HG03521 (cell line): ENCODE measurements at regions not wholly inside any gene's neighbourhood (a gene's known extent, or its start where the extent isn't known, plus 50 kb on each side); places are given as distances from the start of the nearest gene placed in this dataset.
"Not testable (repeated sequence)": the region's sequence is repeated elsewhere in the genome, so short reads cannot be mapped to it uniquely, and the experiment has no call there.

ENCODE experiments used
- ATAC-seq: cut with Tn5 transposase; IDR thresholded peaks from one replicate; pipeline ENCODE4 v1.9.1; 2021; ENCODE audit warnings: mild to moderate bottlenecking, moderate library complexity; ENCODE audit not compliant: unreplicated experiment

DNA sequence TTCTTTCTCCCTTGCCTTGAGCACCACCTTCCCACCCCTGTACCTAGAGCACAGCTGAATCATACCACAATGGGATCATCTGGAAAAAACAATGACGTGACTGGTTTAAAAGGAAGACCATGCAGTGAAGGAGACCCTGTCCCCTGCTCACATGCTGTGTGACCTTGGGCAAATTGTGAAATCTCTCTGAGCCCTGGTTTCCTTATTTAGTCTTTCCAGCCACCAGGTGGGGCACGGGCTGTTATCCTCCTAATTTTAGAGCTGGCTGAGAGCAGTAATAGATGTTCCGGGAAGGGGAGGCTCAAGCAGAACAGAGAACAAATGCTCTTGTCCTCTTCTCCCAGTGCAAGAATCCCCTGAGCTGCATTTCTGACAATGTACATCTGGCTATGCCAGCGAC lies 198.3 kb downstream of the RPS24 start:
- no peak for ATAC-seq

DNA sequence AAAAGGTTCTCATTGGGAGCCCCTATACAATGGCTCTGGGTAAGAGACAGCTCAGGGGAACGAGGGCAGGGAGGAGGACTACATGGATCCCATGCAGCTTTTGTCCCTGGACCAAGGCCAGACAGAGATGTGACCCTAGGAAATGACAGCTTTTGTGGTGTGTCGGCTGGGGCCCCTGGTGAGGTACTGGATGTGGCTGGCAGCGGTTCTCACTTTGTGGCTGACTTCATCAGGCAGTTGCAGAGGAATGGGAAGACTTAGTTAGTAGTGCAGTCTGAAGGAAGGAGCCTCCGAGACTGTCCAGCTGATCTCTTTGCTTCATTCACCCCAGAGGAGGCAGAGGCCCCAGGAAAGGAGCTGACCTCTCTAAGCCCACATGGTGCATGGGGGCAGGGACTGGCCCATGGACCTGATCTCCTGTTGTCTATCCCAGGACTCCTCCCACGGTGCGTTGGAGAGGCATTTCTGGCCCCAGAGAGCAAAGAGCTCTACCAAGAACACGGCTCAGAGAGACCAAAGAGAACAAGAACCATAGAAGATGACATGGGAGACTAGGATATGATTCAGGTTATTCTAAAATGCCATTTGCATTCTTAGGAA lies 202.9 kb downstream of the RPS24 start:
- ATAC-seq = no peak

DNA sequence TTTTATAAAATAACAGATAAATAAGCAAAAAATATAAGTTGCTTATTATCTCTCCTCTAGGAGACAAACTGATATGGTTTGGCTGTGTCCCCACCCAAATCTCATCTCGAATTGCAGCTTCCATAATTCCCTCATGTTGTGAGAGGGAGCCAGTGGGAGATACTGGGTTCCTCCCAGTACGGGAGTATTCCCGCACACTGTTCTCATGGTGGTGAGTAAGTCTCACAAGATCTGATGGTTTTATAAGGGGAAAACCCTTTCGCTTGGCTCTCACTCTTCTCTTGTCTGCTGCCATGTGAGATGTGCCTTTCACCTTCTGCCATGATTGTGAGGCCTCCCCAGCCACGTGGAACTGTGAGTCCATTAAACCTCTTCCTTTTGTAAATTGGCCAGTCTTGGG lies 204.3 kb downstream of the RPS24 start:
- not testable (repeated sequence) for ATAC-seq

DNA sequence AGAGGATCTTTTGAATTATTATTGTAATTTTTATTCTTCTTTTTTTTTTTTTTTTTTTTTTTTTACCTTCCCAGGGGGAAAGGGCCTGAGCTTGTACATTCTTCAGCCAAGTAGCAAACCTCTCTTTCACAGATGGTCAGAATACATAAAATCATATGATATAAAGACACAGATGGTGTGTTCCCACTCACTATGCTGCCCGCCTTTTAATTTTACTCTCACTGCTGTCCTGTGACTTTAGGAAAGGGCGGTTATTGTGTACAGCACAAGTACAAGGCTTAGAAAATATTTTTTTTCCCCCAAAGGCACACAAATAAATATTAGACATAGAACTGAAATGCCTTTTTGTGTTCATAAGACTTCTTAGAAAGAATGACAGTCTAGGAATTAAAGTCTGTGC lies 213.6 kb downstream of the RPS24 start:
- no peak for ATAC-seq

DNA sequence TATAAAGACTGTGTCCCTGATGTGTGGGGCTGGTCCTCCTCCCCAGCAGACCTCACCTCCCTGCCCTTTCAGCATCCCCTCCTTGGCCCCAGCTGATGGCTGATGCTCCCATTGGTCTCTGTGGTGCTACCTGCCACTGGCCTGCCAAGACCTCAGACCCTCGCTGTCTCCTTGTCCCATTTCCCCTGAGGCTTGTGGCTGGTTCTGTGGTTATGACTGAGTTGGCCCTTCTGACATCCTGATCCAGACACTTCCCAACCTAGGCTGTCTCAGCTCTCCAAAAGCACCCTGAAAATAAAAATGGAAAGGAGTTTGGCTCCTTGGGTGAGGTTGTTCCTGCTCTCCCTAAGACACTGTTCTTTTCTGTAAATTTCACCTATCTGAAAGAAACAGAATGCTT lies 214.2 kb downstream of the RPS24 start:
- no peak for ATAC-seq

DNA sequence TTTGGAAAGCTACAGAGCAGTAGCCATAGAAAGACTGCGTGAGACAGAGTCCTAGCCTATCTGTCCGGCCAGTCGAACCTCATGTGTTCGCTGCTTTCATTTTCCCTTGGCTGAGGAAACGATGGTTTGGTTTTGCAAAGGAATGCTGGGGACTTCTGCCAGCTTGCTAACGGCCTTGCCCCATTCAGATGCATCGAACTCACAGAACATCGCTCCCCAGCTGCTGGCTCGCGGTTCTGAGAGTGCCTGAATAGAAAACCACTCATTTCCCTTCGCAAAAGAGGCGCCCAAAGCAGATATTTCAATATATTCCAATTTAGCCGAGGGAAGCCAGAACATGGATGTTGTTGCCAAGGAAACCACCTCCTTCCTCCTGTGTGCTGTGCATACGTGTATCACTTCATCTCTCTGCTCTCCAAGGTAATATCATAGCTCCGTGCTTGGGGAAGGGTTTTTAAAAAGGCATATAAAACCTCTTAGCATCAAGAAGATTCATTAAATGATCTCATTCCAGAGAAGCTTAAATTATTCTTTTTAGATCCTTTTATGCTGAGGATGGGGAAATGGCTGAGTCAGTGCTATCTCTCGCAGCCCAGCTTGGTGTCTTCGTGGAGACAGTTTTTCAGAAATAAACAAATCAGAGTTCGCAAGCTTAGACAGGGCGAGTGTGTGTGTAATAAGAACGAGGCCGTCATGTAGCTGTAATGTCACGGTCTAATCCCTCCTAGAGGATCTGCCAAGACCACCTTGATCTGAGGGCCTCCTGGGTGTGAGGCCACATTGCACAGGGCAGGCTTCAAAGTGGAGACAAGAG lies 215.2 kb downstream of the RPS24 start:
- ATAC-seq = no peak

DNA sequence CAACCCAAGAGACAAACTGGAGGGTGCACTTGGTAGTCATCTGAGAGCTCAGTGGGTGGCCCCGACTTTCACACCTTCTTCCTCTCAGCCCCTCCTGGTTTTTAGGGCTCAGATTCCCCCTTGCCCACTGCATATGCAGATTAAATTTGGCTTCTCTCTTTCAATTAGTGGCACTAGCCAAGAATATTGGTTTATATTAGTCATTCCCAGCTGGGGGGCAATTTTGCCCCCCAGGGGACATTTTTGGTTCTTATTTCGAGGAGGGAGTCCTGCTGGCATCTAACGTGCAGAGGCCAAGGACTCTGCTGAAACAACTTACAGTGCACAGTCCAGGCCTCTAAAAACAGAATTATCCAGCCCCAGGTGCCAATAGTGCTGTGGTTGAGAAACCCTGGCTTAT lies 216.0 kb downstream of the RPS24 start:
- ATAC-seq = no peak

DNA sequence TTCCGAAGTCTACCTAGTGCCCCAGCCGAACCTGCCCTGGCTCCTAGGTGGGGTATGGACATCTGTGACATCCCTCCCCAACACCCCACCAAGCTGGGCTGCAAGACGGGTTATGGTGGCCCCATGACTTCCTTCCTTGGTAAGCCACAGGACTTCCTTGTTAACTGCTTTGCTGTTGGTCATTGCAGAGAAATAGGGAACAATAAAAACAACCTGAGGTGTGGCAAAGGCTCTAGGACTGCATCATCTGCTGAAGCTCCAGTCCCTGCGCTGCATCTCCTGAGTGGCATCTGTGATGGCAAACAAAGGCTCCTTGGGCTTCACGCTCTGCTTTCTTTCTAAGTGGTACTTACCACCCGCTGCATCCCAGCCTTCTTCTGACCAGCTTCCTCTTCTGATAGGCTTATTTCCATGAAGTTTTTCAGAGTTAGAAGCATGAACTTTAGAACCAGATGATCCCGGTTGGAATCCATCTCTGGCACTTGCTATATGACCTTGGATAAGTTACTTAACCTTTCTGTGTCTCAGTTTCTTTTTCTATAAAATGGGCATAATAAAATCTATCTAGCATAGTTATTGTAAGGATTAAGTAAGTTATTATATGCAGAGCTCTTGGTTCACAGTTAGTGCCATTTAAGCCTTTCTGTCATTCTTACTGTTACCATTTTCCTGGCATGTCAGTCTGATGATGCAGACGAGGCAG lies 216.8 kb downstream of the RPS24 start:
- no peak for ATAC-seq

DNA sequence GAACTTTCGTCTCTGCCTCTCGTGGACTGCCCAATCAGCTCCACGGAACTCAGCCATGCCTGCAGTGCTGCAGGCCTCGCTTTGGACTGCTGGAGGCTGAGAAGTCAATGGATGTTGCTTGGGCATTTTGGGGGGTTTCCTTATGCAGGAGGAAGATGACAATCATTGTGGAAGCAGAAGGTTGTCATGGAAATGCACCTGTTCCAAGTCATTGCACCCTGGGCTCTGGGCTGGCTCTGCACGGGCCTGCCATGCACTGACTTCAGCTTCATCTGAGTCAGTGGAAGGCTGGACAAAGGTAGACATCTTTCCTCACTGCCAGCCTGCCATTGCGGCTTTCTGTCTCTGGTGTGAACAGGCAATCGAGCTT lies 217.3 kb downstream of the RPS24 start:
- no peak for ATAC-seq

DNA sequence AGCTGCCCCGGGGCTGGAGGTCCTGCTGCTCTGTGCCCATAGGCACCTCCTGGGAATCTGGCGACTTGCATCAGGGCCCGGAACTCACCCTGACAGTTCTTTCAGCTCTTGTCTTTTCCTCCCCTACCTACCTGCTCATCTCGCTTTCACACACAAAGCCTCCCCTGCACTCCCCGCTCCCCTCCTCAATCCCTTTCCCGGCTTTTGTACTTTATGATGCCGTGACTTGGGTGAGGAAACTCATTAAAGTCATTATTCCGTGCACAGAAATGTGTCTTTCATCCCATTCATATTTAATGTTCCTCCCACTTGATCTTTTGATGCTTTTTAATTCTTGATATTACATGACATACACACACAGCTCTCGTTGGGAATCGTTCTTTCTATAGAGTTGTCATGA lies 218.6 kb downstream of the RPS24 start:
- ATAC-seq = no peak

DNA sequence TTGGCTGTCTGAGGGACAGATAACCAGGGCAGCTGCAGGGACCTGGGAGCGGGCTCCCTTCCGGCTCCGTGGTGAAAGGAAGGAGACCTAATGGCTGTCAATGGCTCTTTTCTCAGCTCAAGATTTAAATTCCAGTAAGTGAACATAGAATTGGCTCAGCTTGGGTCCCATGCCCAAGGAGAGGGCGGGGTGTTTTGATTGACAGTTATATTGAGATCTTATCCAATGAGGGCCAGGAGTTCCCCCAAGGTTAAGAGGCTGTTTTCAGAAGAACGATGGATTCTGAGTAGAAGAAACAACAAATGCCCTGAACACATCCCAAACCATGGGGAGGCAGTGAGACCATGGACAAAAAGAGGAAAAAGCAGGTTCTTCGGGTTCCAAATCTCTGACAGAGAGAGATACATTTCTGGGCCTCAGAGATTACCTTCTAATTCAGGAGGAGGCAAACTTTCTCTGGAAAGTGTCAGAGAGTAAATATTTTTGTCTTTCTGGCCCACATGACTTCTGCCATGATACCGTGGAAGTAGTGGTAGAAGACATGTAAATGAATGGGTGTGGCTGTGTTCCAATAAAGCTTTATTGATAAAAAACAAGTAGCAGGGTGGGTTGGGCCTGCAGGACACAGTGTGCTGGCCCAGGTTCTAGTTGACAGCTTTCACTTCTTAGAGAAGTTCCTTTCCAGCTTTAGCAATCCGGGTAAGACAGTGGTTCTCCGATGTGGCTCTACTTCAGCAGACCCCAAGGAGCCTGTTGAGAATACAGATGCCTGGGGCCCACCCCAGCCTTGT lies 219.6 kb downstream of the RPS24 start:
- ATAC-seq = no peak

DNA sequence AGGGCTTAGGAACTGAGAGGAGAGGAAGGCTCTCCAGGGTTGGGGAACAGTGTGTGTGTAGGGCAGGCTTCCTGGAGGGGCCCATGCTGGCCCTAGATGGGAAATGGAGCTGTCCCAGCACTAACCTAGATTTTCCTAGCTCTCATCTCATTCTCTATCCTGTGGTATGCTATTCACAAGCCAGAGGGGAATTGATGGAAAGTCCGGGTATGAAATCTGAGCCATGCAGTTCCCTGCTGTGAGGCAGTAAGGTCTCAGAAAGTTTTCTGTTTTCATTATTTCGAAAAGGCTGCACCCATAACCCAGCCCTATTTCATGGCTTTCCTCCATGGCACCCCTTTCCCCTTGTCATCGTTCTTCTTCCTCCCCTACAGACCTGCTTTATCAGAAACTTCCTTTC lies 220.3 kb downstream of the RPS24 start:
- no peak for ATAC-seq

DNA sequence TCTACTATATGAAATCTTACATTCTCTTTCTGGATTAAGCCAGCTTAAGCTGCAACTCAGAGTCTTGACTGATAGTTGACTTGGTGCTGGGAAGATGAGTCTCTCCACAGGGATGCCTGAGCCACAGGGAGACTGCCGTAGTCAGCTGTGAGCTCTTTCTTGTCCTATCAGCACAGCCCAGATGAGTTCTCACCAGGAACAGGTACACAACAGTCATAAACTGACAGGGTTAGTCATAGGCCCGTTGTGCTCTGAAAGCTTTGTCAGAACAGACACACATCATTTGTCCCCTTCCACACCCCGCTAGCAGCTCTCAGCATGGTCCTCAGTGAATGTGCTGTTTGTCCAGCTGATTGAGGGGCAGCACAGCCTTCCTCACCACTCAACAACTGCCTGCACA lies 221.6 kb downstream of the RPS24 start:
- no peak for ATAC-seq

DNA sequence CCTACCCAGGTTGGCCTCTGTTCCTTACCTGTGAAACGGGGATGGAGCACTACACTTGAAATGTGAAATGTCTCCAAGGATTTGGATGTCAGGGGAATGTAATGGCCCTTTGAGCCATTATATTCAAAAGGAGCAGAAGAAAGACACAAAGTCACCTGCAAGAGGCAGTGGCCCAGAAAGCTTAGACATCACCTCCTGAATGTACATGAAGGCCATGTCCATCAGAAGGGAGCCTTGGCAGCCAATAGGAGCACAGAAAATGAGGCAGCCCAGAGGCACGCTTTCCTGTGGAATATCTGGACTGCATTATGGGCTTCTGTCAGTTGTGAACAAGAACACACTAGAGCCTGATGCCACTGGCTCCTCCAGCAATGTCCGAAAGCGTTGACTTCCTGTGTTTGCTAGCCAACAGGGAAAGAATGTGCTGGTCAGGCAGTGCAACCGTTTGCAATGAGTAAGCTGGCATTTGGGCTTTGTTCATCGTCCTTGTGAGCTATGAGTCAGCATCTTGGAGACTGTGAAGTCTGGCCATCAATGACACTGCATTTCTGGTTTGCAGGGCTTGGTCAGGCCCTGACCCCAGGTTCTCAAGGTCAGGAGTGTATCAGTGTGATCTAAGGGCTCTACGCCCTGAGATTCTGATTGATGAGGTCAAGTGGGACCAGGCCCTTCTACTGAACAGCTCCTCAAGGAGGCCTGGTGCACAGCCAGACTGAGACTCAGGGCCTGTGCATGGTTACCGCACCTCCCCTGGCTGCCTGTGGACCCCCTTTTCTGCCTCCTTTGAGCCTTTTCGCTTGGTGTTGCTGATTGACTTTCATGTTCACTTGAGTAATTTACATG lies 222.4 kb downstream of the RPS24 start:
- ATAC-seq = no peak

DNA sequence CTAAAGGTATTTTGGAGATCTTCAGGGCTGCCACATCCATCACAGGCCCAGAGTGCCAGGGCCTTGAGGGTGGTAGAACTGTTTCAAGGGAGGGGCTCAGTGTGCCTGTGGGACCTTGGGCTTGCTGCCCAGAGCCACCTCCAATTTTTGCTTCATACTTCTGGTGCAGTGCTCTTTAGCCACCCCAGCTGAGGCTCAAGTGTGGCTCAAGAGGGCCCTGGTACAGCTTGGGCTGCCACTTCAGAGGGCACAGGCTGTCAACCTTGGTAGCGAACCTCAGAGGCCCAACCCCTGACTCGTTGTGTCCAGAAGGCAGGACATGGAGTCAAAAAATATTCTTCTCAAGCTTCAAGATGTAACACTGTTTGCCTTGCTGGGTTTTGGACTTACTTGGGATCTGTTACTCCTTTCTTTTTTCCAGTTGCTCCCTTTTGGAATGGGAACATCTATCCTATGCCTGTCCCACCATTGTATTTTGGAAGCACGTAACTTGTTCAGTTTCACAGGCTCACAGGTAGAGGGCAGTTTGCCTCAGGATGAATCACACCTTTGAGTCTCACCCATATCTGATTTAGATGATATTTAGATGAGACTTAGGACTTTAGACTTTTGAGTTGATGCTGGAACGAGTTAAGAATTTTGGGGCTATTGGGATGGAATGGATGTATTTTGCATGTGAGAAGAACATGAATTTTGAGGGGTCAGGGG lies 224.8 kb downstream of the RPS24 start:
- no peak for ATAC-seq

DNA sequence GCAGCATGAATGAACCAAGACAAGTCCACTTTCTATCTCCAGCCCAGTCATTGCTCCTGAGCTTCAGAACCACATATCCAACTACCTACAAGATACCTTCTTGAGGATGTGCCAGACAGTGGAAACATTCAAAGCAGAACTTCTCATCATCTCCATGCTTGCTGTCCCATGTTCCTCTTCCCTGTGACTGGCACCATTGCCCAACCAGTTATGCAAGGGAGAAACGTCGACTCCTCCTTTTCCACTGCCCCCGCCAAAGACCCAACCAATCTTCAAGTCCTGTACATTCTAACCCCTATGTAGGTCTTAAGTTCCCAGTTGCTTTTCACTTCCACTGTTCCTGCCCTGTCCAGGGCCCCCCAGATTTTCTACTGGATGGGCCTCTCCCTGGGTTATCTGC lies 225.7 kb downstream of the RPS24 start:
- ATAC-seq = no peak

DNA sequence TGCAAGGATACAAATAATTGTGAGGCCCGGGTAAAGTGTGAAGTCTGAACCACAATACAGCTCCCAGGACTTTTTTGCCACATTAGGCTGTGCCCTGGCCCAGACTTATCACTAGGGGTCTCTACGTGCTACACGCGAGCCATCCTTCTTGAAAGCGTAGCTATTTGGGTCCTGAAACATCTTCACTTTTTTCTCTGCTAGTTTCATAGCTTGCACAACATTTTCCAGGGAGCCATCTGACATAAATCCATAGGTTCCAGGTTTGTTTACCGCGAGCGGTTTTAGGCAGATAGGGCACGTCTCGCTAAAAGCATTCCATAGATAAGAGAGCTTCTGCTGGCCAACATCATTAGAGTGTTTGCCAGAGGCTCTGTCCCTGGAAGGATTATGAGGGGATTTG lies 226.5 kb downstream of the RPS24 start:
- ATAC-seq = no peak

DNA sequence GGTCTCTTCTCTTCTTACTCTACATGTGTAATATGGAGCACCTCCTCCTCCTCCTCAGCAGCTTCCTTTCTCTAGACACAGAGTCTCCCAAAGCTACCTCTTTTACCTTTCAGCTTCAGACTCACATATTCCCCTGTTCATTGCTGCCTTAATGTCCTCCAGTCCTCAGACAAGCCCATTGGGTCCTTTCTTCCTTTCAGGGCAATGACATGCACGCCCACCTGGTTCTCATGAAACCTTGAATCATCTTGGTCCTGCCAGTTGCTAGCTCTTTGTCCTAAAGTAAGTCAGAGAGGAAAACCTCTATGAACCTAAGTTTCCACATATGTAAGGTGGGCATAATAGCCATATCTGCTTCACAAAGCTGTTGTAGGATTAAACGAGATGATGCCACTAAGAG lies 227.0 kb downstream of the RPS24 start:
- ATAC-seq = no peak

DNA sequence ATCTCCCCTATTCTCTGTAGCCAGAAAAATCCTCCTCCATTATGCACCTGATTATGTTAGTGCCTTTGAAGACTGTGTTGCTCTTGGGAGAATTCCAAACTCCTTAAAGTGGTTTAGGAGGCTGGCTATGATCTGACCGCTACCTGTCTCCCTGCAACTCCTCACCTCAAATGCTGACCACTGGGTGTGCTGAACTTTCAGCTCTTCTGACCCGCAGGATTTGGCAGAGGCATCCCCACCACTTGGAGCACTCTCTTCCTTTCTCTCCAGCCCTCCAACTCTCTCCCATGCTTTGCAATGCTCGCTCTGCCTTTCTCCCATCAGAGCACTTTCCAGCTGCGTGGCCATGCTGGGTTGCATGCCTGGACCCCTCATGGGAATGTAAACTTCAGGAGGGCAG lies 227.6 kb downstream of the RPS24 start:
- ATAC-seq = no peak

DNA sequence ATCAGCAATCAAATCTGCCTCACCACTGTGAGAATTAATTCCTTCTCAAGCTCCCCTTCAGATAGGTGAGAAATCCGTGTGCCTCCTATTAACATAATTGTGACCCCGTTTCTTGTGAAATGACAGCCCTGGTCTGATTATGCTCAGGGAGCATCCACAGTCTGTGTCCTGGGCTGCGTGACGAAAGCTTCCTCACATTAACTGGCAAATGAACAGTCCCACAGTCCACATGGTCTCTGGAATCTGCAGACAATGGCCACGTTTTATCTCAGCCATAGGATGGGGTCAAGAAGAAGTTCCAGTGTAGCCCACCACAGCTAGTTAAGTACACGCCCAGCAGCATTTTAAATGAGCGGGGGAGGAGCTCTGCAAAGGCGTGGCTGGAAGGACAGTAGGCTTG lies 229.2 kb downstream of the RPS24 start:
- no peak for ATAC-seq
